GM12873 (cell line): ENCODE measurements at regions not wholly inside any gene's neighbourhood (a gene's known extent, or its start where the extent isn't known, plus 50 kb on each side); places are given as distances from the start of the nearest gene placed in this dataset.

Source experiments
- CTCF ChIP-seq: IDR thresholded peaks from 2 replicates; pipeline ENCODE4 v1.5.1; 2012; ENCODE audit warnings: low read depth, mild to moderate bottlenecking, moderate library complexity, low read length, control low read depth; ENCODE audit not compliant: insufficient read depth; ENCODE audit errors: missing control alignments

GRCh38 chr19:30729451-30729850 is 357.3 kb downstream of the ZNF536 start:
- TF ChIP-seq CTCF, result no peak

- TF ChIP-seq CTCF, result no peak
Measured at GRCh38 chr19:30722761-30723160, 350.6 kb downstream of the ZNF536 start.

GRCh38 chr19:30722186-30722585 is 350.0 kb downstream of the ZNF536 start:
- no peak for TF ChIP-seq CTCF

GRCh38 chr19:30719999-30720345 is 347.8 kb downstream of the ZNF536 start:
- TF ChIP-seq CTCF, result no peak

- TF ChIP-seq CTCF, result peak; percentile 14
Measured at GRCh38 chr19:30719189-30719998, 347.2 kb downstream of the ZNF536 start.

- no peak for TF ChIP-seq CTCF
Measured at GRCh38 chr19:30718707-30719106, 346.5 kb downstream of the ZNF536 start.

- TF ChIP-seq CTCF, result no peak
Measured at GRCh38 chr19:30718014-30718413, 345.8 kb downstream of the ZNF536 start.
